ENCODE measurements at regions not wholly inside any gene's neighbourhood (a gene's known extent, or its start where the extent isn't known, plus 50 kb on each side); places are given as distances from the start of the nearest gene placed in this dataset.

GRCh38 chr5:166648736-166649135, 1642.7 kb upstream of the WWC1 start:
- TF ChIP-seq CBX2 (IDR thresholded peaks at IDR 0.05; ENCODE audit: low read depth, low read length) (no peak), CBX2 (CRISPR knock-in tag; IDR thresholded peaks at IDR 0.05; ENCODE audit: low read depth) (no peak), ZNF431 (CRISPR knock-in tag; IDR thresholded peaks at IDR 0.05; ENCODE audit: borderline replicate concordance, low read depth) (no peak), ZNF570 (CRISPR knock-in tag; IDR thresholded peaks at IDR 0.05; ENCODE audit: borderline replicate concordance) (no peak)
